Natural killer cell (primary cell): ENCODE measurements at regions not wholly inside any gene's neighbourhood (a gene's known extent, or its start where the extent isn't known, plus 50 kb on each side); places are given as distances from the start of the nearest gene placed in this dataset.

Experiments used
- ATAC-seq, 3 donors: fragments of 150-1000 bp in 2 of 3; fragments of 200-7000 bp in 1 of 3; cut with Tn5 transposase; 1 replicate in 1 of 3; 2 replicates in 2 of 3; pipeline ENCODE4 v1.10.0; 2021; ENCODE audit warnings: mild to moderate bottlenecking in 2 of 3, moderate library complexity in 2 of 3
- DNase-seq, 2 donors: peaks; one replicate each; pipeline versions ENCODE4 v3.0.0 to v3.0.0-alpha.2; 2013 to 2021; ENCODE audit warnings: mixed read lengths in 1 of 2
- H3K27ac ChIP-seq: one replicate; pipeline ENCODE4 v1.5.1; 2013; ENCODE audit warnings: mild to moderate bottlenecking, low read length
- H3K27me3 ChIP-seq: one replicate; pipeline ENCODE4 v1.6.1; 2013; ENCODE audit warnings: low read length; ENCODE audit not compliant: control insufficient read depth, insufficient read depth
- H3K36me3 ChIP-seq: one replicate; pipeline ENCODE4 v1.6.1; 2013; ENCODE audit warnings: low read length; ENCODE audit not compliant: control insufficient read depth, insufficient read depth
- H3K4me1 ChIP-seq: one replicate; pipeline ENCODE4 v1.6.1; 2013; ENCODE audit warnings: low read length; ENCODE audit not compliant: control insufficient read depth, insufficient read depth
- H3K4me3 ChIP-seq: one replicate; pipeline ENCODE4 v1.5.1; 2013; ENCODE audit warnings: low read length
- H3K9me3 ChIP-seq: one replicate; pipeline ENCODE4 v1.6.1; 2013; ENCODE audit warnings: low read length; ENCODE audit not compliant: control insufficient read depth, insufficient read depth
- H3K27ac Mint-ChIP-seq, 2 donors: one replicate each; pipeline ENCODE4 v1.8.0; 2022; ENCODE audit warnings: mild to moderate bottlenecking in 2 of 2, mixed read lengths in 2 of 2, moderate library complexity in 1 of 2
- H3K27me3 Mint-ChIP-seq, 2 donors: one replicate each; pipeline ENCODE4 v1.8.0; 2022; ENCODE audit warnings: low read depth in 2 of 2, mixed read lengths in 2 of 2
- H3K36me3 Mint-ChIP-seq: one replicate; pipeline ENCODE4 v1.8.0; 2022; ENCODE audit warnings: mixed read lengths
- H3K4me1 Mint-ChIP-seq, 2 donors: one replicate each; pipeline ENCODE4 v1.8.0; 2022; ENCODE audit warnings: mixed read lengths in 2 of 2
- H3K4me3 Mint-ChIP-seq: one replicate; pipeline ENCODE4 v1.8.0; 2022; ENCODE audit warnings: mild to moderate bottlenecking, moderate library complexity, mixed read lengths
- H3K9me3 Mint-ChIP-seq, 2 donors: one replicate each; pipeline ENCODE4 v1.8.0; 2022; ENCODE audit warnings: mixed read lengths in 2 of 2
- CTCF ChIP-seq: fragments of 200-600 bp; IDR thresholded peaks from one replicate; pipeline ENCODE4 v1.8.0; 2022; ENCODE audit warnings: antibody characterized with exemption
- WGBS: methylation state at CpG from one replicate; pipeline ENCODE4 v1.1.7; 2013; ENCODE audit warnings: missing lambda C conversion rate; ENCODE audit not compliant: insufficient coverage; 5-methylcytosine and 5-hydroxymethylcytosine counted together
- intact Hi-C: fragments of 100-400 bp; cut with micrococcal nuclease; formaldehyde crosslinking; loops from one replicate; pipeline ENCODE4 v1.14.2; 2022

GRCh38 chr12:11946161-11946560 lies 124.6 kb upstream of the BCL2L14 start:
- DNase-seq = no peak
- Mint-ChIP-seq H3K4me1 (peaks cover 6 to 9% of the 10 kb centered on the region in 2 donors), H3K9me3 (no peaks in the 10 kb centered on the region), H3K27ac (no peak overlapping the region), H3K4me3 (no peak overlapping the region), H3K36me3 (no peaks in the 10 kb centered on the region), H3K27me3 (peaks cover 31 to 58% of the 10 kb centered on the region in 2 donors)
- H3K27me3 ChIP-seq = peaks cover 2% of the 10 kb centered on the region
- TF ChIP-seq CTCF = no peak
- intact Hi-C loops = no loop called here
- no peaks in the 10 kb centered on the region for H3K36me3 ChIP-seq
- no peaks in the 10 kb centered on the region for H3K4me1 ChIP-seq
- WGBS = 86% methylated on average over 13 of the region's 13 CpGs
- no peak overlapping the region for H3K27ac ChIP-seq
- no peaks in the 10 kb centered on the region for H3K9me3 ChIP-seq
- no peak for ATAC-seq
- no peak overlapping the region for H3K4me3 ChIP-seq

GRCh38 chr12:11947213-11947612 lies 123.5 kb upstream of the BCL2L14 start:
- Mint-ChIP-seq H3K9me3 (no peaks in the 10 kb centered on the region), H3K36me3 (no peaks in the 10 kb centered on the region), H3K4me3 (no peak overlapping the region), H3K4me1 (peaks cover 6 to 9% of the 10 kb centered on the region in 2 donors), H3K27ac (no peak overlapping the region), H3K27me3 (peaks cover 31 to 59% of the 10 kb centered on the region in 2 donors)
- no peak for DNase-seq
- no peak overlapping the region for H3K27ac ChIP-seq
- intact Hi-C loops = no loop called here
- H3K4me3 ChIP-seq = no peak overlapping the region
- no peaks in the 10 kb centered on the region for H3K9me3 ChIP-seq
- no peaks in the 10 kb centered on the region for H3K36me3 ChIP-seq
- TF ChIP-seq CTCF = no peak
- ATAC-seq = no peak
- H3K27me3 ChIP-seq = peaks cover 2% of the 10 kb centered on the region
- H3K4me1 ChIP-seq = no peaks in the 10 kb centered on the region
- 26% methylated on average over 6 of the region's 6 CpGs for WGBS

GRCh38 chr12:11949738-11950411 lies 120.9 kb upstream of the BCL2L14 start:
- Mint-ChIP-seq H3K9me3 (no peaks in the 10 kb centered on the region), H3K27me3 (peaks cover 26 to 62% of the 10 kb centered on the region in 2 donors), H3K4me1 (peaks cover 16 to 20% of the 10 kb centered on the region in 2 donors), H3K36me3 (no peaks in the 10 kb centered on the region), H3K4me3 (no peak overlapping the region), H3K27ac (no peak overlapping the region)
- WGBS = 51% methylated on average over 9 of the region's 9 CpGs
- Histone ChIP-seq H3K36me3 (no peaks in the 10 kb centered on the region), H3K4me1 (no peaks in the 10 kb centered on the region), H3K27me3 (peaks cover 2% of the 10 kb centered on the region), H3K9me3 (no peaks in the 10 kb centered on the region), H3K4me3 (no peak overlapping the region), H3K27ac (no peak overlapping the region)
- no peak for DNase-seq
- ATAC-seq = no peak
- intact Hi-C loops = no loop called here
- no peak for TF ChIP-seq CTCF

GRCh38 chr12:11951209-11951608 lies 119.5 kb upstream of the BCL2L14 start:
- 82% methylated on average over 4 of the region's 5 CpGs for WGBS
- no peak overlapping the region for H3K4me3 ChIP-seq
- H3K27ac Mint-ChIP-seq = no peak overlapping the region
- no peaks in the 10 kb centered on the region for H3K9me3 Mint-ChIP-seq
- no peak overlapping the region for H3K4me3 Mint-ChIP-seq
- no peaks in the 10 kb centered on the region for H3K36me3 ChIP-seq
- H3K4me1 Mint-ChIP-seq = peaks cover 16% of the 10 kb centered on the region in 2 donors
- H3K4me1 ChIP-seq = no peaks in the 10 kb centered on the region
- H3K27me3 ChIP-seq = peaks cover 2% of the 10 kb centered on the region
- ATAC-seq (no peak), DNase-seq (no peak)
- H3K36me3 Mint-ChIP-seq = no peaks in the 10 kb centered on the region
- TF ChIP-seq CTCF = no peak
- intact Hi-C loops = no loop called here
- H3K27ac ChIP-seq = no peak overlapping the region
- H3K9me3 ChIP-seq = no peaks in the 10 kb centered on the region
- peaks cover 26 to 61% of the 10 kb centered on the region in 2 donors for H3K27me3 Mint-ChIP-seq
